Central memory CD8-positive, alpha-beta T cell (primary cell): ENCODE measurements at regions not wholly inside any gene's neighbourhood (a gene's known extent, or its start where the extent isn't known, plus 50 kb on each side); places are given as distances from the start of the nearest gene placed in this dataset.

Experiments
- ATAC-seq: fragments of 150-1000 bp; cut with Tn5 transposase; replicated peaks from 2 replicates; pipeline ENCODE4 v1.10.0; 2022; ENCODE audit warnings: mild to moderate bottlenecking, moderate FRiP score, moderate number of reproducible peaks; ENCODE audit not compliant: poor library complexity, severe bottlenecking; ENCODE audit errors: extremely low read depth
- DNase-seq, 2 donors: peaks; one replicate each; pipeline ENCODE4 v3.0.0; 2021; ENCODE audit warnings: low spot score in 2 of 2
- H3K27ac Mint-ChIP-seq: one replicate; pipeline ENCODE4 v1.8.0; 2022; ENCODE audit warnings: low read depth, mild to moderate bottlenecking, moderate library complexity, mixed read lengths
- H3K27me3 Mint-ChIP-seq: one replicate; pipeline ENCODE4 v1.8.0; 2022; ENCODE audit warnings: mixed read lengths
- H3K36me3 Mint-ChIP-seq: one replicate; pipeline ENCODE4 v1.8.0; 2022; ENCODE audit warnings: mild to moderate bottlenecking, moderate library complexity, mixed read lengths; ENCODE audit not compliant: insufficient read depth
- H3K4me1 Mint-ChIP-seq: one replicate; pipeline ENCODE4 v1.8.0; 2022; ENCODE audit warnings: mixed read lengths
- H3K4me3 Mint-ChIP-seq: one replicate; pipeline ENCODE4 v1.8.0; 2022; ENCODE audit warnings: mild to moderate bottlenecking, moderate library complexity, mixed read lengths
- H3K9me3 Mint-ChIP-seq: one replicate; pipeline ENCODE4 v1.8.0; 2022; ENCODE audit warnings: mixed read lengths

DNA sequence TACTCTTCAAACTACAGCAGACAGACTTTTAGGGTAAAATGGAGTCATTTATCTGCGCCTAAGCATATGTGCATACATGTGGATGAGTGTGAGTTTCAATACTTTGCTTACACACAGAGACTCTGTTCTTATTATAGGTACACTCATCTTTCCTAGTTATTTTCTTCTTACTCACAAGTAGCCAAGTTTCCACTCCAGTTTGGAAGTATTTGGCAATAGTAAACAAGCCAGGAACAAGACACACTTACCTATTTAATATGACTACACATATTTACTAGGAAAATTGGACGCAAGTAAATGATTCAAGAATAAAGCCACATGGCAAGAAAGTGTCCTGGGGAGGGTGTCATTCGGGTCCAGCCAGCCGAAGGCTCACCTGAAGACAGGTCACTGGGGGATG is 414.3 kb downstream of the FBXO15 start:
- DNase-seq (no peak), ATAC-seq (no peak)
- H3K27ac Mint-ChIP-seq, result no peak overlapping the region
- H3K9me3 Mint-ChIP-seq, result peaks cover 25% of the 10 kb centered on the region
- H3K27me3 Mint-ChIP-seq, result no peaks in the 10 kb centered on the region
- no peaks in the 10 kb centered on the region for H3K36me3 Mint-ChIP-seq
- H3K4me1 Mint-ChIP-seq, result no peaks in the 10 kb centered on the region
- H3K4me3 Mint-ChIP-seq, result no peak overlapping the region

DNA sequence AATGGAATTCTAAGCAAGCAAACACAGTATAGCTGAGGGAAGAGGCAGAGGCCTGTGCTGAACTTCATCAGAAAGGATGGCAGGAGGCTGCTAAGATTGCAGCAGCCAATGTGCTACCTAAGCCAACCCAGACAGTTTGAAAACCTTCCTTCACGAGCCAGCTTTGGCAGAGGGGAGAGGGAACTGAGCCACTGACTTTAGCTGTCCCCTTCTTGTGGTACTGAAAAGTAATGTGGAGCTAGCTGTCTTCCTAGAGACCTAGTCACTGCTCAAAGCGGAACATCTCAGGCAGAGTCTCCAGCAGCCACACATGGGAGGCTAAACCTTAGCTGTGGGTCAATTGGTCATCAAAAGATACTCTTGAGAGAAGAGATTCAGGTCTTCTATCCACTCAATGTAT is 419.0 kb downstream of the FBXO15 start:
- Mint-ChIP-seq H3K27me3 (no peaks in the 10 kb centered on the region), H3K4me3 (no peak overlapping the region), H3K36me3 (no peaks in the 10 kb centered on the region), H3K4me1 (no peaks in the 10 kb centered on the region), H3K27ac (no peak overlapping the region), H3K9me3 (peaks cover 21% of the 10 kb centered on the region)
- ATAC-seq, result no peak
- no peak for DNase-seq

DNA sequence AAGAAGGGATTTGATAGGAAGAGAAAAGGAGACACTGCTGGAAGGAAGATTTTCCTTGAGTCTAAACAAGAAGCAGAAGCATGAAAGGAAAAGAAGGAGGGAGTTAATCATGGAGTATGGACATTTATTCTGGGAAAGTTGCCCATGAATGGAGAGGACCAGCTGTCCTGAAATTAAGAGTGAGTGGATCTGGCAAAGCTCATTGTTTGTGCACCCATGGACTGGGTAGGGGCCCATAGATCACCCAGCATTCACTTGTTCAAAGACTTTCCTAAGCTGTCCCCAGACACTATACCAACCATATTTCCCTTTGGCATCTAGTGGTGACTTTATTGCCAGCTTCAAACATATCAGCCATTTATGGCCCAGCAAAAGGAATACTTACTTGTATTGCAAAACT is 422.7 kb downstream of the FBXO15 start:
- Mint-ChIP-seq H3K4me1 (no peaks in the 10 kb centered on the region), H3K27me3 (no peaks in the 10 kb centered on the region), H3K36me3 (no peaks in the 10 kb centered on the region), H3K9me3 (peaks cover 13% of the 10 kb centered on the region), H3K27ac (no peak overlapping the region), H3K4me3 (no peak overlapping the region)
- ATAC-seq (no peak), DNase-seq (no peak)

DNA sequence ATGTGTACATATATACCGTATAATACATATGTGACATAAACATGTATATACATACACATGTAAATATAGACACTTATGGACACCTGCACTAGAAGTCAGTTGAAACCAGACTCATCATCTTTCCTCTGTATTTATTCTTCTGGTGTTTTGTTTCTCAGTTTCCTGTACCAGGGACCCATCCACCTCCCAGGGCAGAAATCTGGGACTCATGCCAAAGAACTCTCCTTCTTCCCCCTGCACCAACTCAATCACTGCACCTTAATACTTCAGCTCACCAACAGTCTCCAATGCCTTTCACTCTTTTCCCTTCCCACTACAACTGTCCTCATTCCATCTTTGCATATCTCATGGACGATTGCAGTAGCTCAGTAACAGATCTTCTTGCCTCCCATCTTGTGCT is 428.0 kb downstream of the FBXO15 start:
- Mint-ChIP-seq H3K27me3 (no peaks in the 10 kb centered on the region), H3K4me1 (no peaks in the 10 kb centered on the region)
- ATAC-seq, result no peak

DNA sequence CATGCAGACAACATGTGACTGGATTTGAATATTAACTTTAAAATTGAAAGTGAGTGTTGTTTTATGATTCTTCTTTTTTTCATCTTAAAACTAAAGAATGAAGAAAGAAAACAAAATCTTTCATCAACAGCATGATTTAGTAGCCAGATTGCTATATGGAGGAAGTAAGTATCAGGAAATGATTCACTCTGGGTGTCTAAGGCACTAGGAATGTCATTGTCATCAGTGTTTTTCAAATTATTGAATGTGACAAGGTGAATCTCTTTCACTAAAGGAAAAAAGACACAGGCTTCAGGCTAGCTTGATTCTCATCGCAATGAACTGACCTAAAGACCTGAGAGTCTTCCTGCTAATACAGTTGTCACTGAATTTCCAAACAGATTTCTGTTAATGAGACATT is 430.1 kb downstream of the FBXO15 start:
- H3K27ac Mint-ChIP-seq, result no peak overlapping the region
- DNase-seq, result no peak

More for the DNA sequence above, 428.0 kb downstream of the FBXO15 start:
- H3K36me3 Mint-ChIP-seq, result no peaks in the 10 kb centered on the region
- no peak overlapping the region for H3K4me3 Mint-ChIP-seq
- H3K27ac Mint-ChIP-seq, result no peak overlapping the region
- H3K9me3 Mint-ChIP-seq, result peaks cover 15% of the 10 kb centered on the region
- DNase-seq, result no peak

DNA sequence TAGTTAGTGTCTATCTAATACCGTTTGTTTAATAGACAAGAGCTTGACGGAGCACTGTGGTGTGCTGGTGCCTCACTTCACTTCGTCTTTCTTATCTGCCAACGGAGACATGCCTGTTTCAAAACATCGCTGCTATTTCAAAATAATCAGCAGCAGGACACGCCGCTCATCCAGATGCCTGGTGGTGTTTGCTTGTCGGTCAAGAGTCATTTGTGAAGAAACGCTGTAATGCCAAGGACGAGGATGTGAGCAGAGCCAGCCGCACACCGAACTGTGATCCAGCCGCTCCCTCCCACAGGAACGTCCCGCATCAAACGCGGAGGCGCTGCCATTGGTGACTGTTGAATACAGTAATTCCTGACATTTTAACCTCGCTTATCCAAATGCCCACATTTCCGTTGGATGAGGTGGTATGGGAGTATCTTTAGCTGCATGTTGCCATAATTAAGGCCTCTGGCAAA is 432.4 kb downstream of the FBXO15 start:
- no peak for DNase-seq
- H3K27me3 Mint-ChIP-seq, result no peaks in the 10 kb centered on the region
- H3K4me1 Mint-ChIP-seq, result no peaks in the 10 kb centered on the region
- H3K4me3 Mint-ChIP-seq, result no peak overlapping the region
- no peak for ATAC-seq
- no peak overlapping the region for H3K27ac Mint-ChIP-seq
- H3K36me3 Mint-ChIP-seq, result no peaks in the 10 kb centered on the region
- peaks cover 11% of the 10 kb centered on the region for H3K9me3 Mint-ChIP-seq

More for the DNA sequence above, 430.1 kb downstream of the FBXO15 start:
- H3K27me3 Mint-ChIP-seq, result no peaks in the 10 kb centered on the region
- no peaks in the 10 kb centered on the region for H3K36me3 Mint-ChIP-seq
- no peak for ATAC-seq
- H3K9me3 Mint-ChIP-seq, result peaks cover 13% of the 10 kb centered on the region
- no peak overlapping the region for H3K4me3 Mint-ChIP-seq
- no peaks in the 10 kb centered on the region for H3K4me1 Mint-ChIP-seq

DNA sequence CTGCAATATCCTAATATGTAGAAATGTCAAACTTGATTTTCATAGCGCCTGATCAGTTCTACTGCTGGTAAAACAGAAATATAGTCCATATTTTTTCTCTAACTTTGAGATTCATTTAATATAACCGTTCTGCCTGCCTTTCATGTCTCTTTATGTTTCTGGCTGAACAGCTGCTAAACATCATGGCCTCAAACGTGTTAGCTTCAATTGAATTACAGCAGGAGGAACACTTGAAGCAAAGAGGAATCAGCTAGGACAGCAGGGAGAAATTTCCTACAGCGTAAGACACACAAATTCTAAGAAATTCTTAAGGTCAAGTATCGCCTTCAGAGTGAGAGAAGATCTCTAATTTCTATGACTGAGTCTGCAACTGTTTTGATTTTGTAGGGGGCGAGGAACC is 433.2 kb downstream of the FBXO15 start:
- ATAC-seq (no peak), DNase-seq (no peak)
- H3K27ac Mint-ChIP-seq, result no peak overlapping the region
- H3K4me3 Mint-ChIP-seq, result no peak overlapping the region
- H3K4me1 Mint-ChIP-seq, result no peaks in the 10 kb centered on the region
- H3K36me3 Mint-ChIP-seq, result no peaks in the 10 kb centered on the region
- H3K9me3 Mint-ChIP-seq, result peaks cover 13% of the 10 kb centered on the region
- H3K27me3 Mint-ChIP-seq, result no peaks in the 10 kb centered on the region

DNA sequence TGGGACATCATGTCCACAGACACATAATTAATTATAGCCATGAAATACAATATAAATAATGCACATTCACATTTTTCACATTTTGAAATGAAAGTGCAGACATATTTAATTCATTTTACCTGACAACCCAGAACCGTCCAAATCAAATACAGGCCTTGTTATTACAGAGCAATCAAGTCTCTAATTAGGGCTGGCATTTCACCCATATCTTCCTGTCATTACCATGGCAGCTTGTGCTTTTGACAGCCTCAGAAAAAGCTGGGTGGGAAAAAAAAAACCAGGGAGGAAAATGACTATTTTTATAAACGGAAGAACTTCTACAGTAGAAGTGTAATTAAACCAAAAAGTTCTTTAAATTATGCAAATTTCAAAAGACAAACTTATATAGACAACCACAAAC is 436.4 kb downstream of the FBXO15 start:
- H3K27me3 Mint-ChIP-seq, result no peaks in the 10 kb centered on the region

DNA sequence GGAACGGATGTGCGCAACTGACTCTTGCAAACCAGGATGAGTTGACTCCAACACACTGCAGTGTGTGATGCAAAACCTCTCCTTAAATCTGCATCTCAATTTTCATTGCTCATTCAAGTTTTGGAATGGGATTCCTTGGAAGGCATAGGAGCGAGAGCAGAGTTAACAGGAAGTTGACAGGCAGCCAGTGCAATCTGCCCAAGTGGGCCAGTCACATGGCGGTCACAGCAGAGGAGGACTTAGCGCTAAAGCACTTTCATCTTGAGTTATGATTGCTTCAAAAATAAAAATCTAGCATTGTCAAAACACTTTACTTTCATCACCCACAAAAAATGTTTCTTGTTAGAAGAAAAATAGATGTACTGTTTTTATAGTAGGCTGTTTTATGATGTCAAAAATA is 439.0 kb downstream of the FBXO15 start:
- DNase-seq (no peak), ATAC-seq (no peak)
- no peaks in the 10 kb centered on the region for H3K36me3 Mint-ChIP-seq
- peaks cover 12% of the 10 kb centered on the region for H3K9me3 Mint-ChIP-seq
- H3K4me3 Mint-ChIP-seq, result no peak overlapping the region
- no peaks in the 10 kb centered on the region for H3K4me1 Mint-ChIP-seq
- H3K27ac Mint-ChIP-seq, result no peak overlapping the region
- H3K27me3 Mint-ChIP-seq, result no peaks in the 10 kb centered on the region

More for the DNA sequence above, 436.4 kb downstream of the FBXO15 start:
- Mint-ChIP-seq H3K36me3 (no peaks in the 10 kb centered on the region), H3K4me1 (no peaks in the 10 kb centered on the region), H3K9me3 (peaks cover 12% of the 10 kb centered on the region), H3K27ac (no peak overlapping the region), H3K4me3 (no peak overlapping the region)
- ATAC-seq (no peak), DNase-seq (no peak)

DNA sequence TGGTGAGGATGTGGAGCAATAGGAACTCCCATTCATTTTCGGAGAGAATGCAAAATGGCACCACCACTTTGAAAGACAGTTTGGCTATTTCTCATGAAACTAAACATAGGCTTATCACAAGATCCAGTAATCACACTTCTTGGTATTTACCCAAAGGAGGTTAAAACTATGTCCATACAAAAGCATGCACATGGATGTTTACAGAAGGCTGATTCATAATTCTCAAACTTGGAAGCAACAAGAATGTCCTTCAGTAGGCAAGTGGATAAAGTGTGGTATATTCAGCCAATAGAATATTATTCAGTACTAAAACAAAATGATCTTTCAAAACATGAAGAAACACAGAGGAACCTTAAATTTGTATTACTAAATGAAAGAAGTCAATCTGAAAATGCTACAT is 440.6 kb downstream of the FBXO15 start:
- Mint-ChIP-seq H3K4me1 (no peaks in the 10 kb centered on the region), H3K4me3 (no peak overlapping the region), H3K36me3 (no peaks in the 10 kb centered on the region), H3K27ac (no peak overlapping the region), H3K9me3 (peaks cover 12% of the 10 kb centered on the region), H3K27me3 (no peaks in the 10 kb centered on the region)
- ATAC-seq (no peak), DNase-seq (no peak)

DNA sequence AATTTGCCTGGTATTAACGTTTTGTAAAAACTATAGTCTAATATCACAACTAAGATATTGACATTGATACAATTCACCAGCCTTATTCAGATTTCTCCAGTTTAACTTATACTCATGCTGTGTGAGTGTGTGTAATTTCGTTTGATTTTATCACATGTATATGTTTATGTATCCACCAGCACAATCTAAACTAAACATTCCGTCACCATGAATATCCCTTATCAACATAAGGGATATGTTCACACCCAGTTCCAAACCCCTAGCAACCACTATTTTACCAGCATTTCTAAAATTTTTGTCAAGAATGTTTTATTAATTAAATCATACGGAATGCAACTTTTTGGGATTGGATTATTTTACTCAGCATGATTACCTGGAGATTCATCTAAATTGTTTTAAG is 450.3 kb downstream of the FBXO15 start:
- H3K36me3 Mint-ChIP-seq, result no peaks in the 10 kb centered on the region
- no peak for DNase-seq
- no peak for ATAC-seq
- no peak overlapping the region for H3K4me3 Mint-ChIP-seq
- H3K27ac Mint-ChIP-seq, result no peak overlapping the region
- no peaks in the 10 kb centered on the region for H3K27me3 Mint-ChIP-seq
- H3K9me3 Mint-ChIP-seq, result peaks cover 22% of the 10 kb centered on the region
- no peaks in the 10 kb centered on the region for H3K4me1 Mint-ChIP-seq

DNA sequence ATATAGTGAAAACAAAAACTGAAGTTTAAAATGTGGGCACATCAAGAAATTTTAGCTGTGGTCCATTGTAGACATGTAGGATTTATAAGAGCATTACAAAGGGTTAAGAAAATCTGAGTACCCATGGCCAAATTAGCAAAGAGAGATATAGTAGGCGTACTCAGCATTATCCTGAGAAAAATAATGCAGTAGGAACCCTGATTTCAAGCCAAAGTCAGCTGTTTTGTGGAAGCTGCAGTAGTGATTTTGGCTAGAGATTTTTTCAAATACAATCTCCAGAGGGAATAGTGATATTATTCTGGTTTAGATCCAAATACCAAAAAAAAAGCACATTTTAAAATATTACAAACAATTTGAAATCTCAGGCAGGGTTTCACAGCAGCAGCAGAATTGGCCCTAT is 450.9 kb downstream of the FBXO15 start:
- H3K4me1 Mint-ChIP-seq, result no peaks in the 10 kb centered on the region
- H3K27me3 Mint-ChIP-seq, result no peaks in the 10 kb centered on the region
- H3K27ac Mint-ChIP-seq, result no peak overlapping the region
- H3K9me3 Mint-ChIP-seq, result peaks cover 22% of the 10 kb centered on the region
- H3K4me3 Mint-ChIP-seq, result no peak overlapping the region
- DNase-seq (no peak), ATAC-seq (no peak)
- no peaks in the 10 kb centered on the region for H3K36me3 Mint-ChIP-seq

DNA sequence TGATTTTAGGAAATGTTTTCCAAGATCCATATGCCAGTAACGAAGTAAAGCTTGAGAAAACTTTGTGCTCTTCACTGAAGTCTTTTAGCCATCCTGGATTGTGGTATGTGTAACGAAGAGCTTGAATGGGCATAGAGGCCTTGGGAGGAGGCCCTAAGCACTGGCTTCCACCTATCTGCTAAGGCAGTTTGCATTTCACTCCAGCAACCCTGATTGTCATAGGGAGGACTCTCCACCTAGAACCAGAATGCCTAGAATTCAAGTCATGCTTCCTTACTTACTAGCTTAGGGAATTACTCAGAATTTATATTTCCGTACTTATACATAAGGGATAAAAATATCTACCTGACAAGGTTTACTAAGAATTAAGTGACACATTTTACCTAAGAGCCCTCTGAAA is 451.5 kb downstream of the FBXO15 start:
- Mint-ChIP-seq H3K27ac (no peak overlapping the region), H3K9me3 (peaks cover 22% of the 10 kb centered on the region), H3K36me3 (no peaks in the 10 kb centered on the region), H3K27me3 (no peaks in the 10 kb centered on the region), H3K4me1 (no peaks in the 10 kb centered on the region), H3K4me3 (no peak overlapping the region)
- ATAC-seq (no peak), DNase-seq (no peak)

DNA sequence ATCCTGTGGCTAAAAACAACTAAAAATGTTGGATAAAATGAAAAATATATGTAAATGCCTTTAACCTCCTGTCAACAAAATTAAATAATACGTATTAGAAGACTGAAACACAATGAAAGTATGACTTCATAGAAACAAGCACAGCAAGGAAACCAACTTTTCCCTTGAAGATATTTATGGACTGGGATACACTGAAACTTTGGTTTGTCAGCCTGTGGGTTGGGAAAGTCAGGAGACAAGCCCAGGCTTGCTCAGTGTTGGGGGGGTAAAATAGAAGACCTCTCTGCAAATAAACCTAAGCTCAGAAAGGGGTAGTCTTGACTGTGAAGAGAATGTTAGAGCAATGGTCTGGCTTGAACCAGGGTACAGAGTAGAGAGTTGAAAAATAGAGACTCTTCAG is 454.5 kb downstream of the FBXO15 start:
- no peaks in the 10 kb centered on the region for H3K27me3 Mint-ChIP-seq
- DNase-seq, result no peak
- no peak for ATAC-seq
- H3K4me1 Mint-ChIP-seq, result no peaks in the 10 kb centered on the region
- no peak overlapping the region for H3K4me3 Mint-ChIP-seq
- H3K36me3 Mint-ChIP-seq, result no peaks in the 10 kb centered on the region
- H3K27ac Mint-ChIP-seq, result no peak overlapping the region
- peaks cover 12% of the 10 kb centered on the region for H3K9me3 Mint-ChIP-seq
